ENCODE measurements at regions not wholly inside any gene's neighbourhood (a gene's known extent, or its start where the extent isn't known, plus 50 kb on each side); places are given as distances from the start of the nearest gene placed in this dataset.

DNA sequence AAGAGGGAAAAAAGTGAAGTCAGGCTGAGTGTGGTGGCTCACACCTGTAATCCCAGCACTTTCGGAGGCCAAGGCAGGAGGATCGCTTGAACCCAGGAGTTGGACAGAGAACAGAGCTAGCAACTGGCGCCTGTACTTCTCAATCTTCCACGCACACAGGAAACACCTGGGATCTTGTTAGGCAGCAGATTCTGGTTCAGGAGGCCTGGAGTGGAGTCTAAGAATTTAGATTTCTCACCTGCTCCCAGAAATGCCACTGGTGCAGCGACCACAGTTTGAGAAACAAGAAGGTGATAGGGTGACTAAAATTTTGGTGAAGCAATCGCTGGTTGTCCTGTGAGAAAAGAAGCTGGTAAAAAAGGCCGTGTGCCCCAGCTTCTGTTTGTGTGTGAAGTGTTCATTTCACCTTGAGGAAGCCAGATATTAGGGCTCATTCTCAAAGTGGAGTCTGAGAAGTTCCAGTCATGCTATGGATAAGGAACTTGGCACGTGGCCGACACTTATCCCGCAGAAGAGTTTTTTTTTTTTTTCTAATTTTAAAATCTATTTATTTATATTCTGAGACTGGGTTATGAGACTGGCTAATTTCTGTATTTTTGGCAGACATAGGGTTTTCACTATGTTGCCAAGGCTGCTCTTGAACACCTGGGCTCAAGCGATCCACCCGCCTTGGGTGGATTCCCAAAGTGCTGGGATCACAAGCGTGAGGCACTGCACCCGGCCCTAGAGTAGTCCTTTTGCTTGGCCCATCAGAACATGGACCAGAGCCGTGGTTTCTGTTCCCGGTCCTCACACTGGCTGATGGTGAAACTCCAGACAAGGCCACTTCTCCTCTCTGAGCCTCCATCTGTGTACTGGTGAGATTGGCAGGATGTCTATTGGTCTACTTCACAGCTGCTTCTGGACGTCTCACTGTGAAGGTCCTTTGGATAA is 324.6 kb upstream of the PROK2 start:
- DNase-seq (ENCODE audit: low read depth), result no peak

DNA sequence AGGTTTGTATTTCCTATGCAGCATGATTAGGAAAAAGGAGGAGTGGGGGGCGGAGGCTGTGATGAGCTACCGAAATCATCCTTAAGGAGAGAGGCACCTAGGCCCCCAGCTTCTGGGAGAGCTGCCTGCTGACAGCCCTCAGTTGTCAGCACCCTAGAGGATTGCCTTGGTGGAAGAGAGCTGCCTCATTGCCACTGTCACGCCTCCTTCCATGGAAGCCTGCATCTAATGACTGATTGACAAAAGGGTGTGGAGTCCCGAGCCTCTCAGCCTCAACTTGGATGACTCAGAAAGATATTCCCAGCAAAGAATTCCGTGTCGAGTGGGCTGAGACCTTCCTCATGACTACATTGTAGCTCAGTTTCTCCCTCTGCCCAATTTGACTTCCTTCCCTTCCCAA is 320.4 kb upstream of the PROK2 start:
- DNase-seq (ENCODE audit: low read depth), result no peak

DNA sequence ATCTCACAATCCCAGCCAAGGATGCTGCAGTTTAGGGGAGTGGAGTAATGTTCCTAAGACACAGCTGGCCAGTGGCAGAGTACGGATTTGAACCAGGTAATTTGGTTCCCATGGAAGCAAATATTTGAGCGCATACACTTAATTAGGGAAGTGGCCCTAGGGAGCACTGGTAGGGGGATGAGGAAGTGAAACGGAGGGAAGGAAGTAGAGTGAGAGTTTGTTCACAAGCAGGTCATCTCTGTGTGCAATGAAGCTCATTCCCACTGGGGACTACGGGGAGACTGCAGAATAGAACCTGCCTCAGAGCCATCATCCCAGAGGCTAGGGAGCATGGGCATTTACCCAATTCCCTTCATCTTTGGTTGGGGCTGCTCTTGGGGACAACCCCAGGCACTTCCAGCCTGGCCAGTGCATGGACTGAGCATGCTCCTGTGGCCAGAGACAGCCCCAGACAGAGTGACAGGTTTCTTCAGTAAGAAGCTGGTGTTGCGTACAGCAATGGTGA is 317.2 kb upstream of the PROK2 start:
- DNase-seq (ENCODE audit: low read depth), result no peak

DNA sequence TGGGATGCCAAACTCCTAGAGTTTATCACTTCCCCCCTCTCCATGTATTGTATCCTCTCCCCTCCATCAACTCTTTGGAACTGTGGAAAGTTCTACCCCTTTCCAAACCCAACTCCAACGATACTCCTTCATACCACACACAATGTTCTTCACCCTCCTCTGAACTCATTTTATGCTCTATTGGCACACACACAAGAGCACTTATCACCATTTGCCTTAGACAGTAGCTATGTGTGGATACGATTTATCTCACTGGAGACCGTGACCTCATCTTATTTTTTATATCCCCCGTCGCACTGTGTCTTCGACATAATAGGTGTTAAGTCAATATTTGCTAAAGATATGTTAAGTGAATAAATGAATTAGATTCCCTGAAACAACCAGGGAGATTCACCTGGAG is 316.5 kb upstream of the PROK2 start:
- DNase-seq (ENCODE audit: low read depth), result no peak

DNA sequence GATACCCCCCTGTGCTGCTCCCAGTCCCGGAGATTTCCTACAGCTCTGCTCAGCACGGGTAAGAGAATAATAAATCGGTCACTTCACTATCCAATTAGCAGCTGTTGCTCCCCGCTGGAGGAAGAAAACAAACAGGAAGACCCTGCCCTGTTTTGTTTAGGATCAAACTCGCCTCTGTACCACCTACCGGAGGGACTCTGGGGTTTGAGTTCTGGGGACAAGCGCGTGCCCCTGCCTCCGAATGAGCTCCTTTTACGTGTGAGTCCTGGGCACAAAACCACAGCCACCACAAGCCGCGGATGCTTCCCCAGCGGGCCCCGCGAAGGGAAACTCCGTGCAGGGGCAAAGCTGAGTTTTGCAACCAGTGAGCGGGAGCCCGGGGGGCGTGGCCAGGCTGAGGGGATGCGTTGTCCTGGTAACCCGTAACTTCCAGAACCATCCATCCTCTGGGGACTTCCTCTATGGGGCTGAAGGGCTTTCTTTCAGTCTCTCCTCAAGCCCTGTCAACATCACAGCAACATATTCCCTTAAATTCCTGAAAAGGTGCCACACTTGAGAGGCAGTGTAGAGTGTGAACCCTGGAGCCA is 315.7 kb upstream of the PROK2 start:
- DNase-seq (ENCODE audit: low read depth), result peak; percentile 73

DNA sequence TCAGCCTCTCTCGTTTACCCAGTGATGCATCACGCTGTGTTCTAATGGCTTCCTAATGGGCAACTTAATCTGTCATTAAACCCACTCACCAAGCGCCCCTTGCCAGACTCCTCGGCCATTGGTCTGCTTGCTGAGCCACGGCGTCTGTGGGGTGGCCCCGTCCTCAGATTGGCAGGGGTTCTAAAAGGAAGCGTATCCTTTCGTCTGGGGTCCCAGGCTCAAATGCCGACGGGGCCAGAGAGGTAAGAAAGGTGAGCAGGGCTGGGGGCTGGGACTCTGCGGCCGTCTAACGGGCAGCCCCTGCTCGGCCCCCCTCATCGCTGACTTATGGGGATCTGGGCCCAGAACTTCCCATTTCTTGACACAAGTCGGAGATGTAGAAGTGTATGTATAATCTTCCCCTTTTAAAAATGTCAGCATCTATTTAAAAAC is 315.1 kb upstream of the PROK2 start:
- no peak for DNase-seq (ENCODE audit: low read depth)

DNA sequence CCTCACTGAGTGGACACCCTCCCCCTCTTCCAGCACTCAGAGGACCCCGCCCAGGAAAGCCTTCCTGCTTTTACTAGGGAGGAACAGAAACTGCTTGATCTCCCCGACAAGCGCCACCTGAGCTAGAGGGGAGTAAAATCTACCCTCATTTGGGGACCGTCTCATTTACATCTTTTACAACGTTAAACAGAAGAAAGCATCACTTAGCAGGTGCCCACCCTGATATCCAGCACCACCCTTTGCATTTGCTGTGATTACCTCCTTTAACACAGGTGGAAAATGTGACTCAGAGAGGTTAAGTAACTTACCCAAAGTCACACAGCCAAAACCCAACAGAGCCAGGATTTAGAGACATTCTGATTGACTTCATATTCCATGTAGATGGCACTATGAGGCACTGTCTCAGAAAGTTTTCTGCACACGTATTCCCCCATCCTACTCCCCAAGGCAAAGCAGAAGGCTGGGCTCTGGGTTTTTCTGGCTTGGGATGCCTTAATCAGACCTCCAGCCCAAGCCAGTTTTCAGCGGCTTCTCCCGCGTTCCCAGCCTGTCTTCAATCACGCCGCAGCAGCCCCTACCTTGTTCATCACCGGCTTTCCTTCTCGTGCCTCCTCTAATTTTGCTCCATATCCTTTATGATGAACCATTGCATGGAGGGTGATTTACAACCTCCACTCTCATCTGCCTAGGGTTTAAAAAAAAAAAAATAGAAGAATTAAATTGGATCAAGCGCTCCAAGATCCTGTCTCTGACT is 314.6 kb upstream of the PROK2 start:
- no peak for DNase-seq (ENCODE audit: low read depth)

DNA sequence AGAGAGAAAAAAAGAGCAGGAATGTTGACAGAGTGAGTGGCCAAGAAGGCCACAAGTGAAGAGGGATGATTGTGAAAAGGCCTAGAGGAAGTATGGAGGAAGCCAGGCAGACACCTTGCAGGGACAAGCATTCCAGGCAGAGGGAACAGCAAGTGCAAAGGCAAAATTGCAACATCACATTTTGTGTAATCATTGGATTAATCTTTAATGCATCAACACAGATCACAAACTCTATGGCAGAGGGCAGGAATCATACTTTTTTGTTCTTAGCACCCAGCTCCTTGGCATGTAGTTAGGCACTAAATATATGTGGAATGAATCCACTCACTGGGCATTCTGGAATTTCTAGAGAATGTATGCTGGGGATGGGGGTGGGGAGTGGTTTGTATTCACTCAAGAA is 312.1 kb upstream of the PROK2 start:
- DNase-seq (ENCODE audit: low read depth), result no peak

DNA sequence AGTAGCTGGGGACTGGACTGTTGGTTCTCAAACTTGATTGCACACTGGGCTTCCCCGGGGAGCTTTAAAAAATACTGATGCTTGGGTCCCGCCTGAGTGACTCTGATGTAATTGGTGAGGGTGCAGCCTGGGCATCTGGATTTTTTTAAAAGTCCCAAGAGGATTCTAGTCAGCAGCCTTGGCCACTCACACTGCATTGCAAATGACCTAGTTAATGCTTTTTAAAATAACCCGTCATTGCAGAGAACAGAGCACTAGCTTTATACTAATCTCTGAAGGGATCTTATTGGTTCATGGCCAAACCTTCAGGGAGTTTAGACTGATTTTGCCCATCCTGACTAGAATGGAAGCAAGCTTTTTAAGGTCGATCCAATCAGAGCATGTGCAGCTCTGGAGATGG is 310.6 kb upstream of the PROK2 start:
- no peak for DNase-seq (ENCODE audit: low read depth)

DNA sequence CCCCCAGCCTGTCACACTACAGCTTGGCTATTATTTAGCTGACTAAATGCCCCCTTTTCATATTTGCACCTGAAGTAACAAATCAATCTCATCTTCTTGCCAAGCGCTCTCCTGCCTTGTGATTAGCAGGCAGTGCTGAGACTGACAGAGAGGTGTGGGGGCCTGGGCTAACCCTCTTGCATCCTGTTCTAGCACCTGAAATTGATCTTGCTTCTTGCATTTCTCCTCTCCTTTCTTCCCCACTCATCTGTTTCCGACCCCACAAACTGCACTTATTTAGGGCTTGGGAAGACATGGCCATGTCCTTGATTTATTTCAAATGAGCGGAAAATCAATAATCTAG is 309.0 kb upstream of the PROK2 start:
- no peak for DNase-seq (ENCODE audit: low read depth)

DNA sequence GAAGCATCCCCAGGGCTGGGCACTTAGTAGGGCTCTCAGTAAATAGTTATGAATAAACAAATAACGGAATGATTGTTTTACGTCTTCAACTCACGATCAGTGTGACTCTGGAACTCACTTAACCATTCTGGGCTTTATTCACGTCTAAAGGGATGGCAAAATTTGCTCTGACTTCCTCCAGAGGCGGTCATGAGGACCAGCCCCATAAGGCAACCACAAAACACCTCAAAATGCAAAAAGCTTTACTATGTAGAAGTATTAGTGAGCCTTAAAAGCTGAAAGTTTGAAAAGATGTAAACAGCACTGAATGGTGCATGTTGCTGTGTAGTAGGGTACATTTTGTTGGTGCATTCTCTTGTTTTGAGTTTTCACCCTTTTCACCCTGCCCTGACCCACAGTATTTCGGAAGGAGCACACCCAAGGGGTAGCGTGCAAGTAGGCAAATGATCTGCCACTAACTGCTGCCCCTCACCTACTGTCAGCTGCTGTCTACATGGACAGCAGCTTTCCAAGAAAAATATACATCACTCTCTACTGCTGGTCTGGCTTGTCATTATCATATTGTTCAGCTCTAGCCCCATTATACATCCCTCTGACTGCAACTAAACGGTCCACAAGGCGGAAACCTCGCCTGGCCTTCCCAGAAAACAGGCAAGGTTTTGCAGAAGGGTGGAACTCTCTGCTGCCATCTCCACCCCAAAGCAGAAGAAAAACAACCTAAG is 308.5 kb upstream of the PROK2 start:
- DNase-seq (ENCODE audit: low read depth), result no peak

DNA sequence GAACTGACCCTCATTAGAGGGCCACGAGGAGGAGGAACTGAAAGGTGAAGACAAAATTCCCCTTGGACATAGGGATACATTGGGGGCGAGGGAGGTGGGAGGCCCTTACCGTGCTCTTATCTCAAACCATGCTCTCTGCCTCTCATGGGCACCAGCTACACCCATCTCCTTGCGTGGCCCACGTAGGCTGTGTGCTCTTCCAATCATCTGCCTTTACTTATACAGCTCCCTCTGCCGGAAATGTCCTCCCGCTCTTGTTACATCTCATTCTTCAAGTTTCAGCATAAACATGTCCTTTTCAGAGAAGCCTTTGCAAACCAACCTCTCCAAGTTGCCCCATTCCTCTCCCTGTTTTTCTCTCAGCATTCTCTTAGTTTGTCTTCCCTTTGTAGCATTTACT is 307.8 kb upstream of the PROK2 start:
- DNase-seq (ENCODE audit: low read depth), result no peak

DNA sequence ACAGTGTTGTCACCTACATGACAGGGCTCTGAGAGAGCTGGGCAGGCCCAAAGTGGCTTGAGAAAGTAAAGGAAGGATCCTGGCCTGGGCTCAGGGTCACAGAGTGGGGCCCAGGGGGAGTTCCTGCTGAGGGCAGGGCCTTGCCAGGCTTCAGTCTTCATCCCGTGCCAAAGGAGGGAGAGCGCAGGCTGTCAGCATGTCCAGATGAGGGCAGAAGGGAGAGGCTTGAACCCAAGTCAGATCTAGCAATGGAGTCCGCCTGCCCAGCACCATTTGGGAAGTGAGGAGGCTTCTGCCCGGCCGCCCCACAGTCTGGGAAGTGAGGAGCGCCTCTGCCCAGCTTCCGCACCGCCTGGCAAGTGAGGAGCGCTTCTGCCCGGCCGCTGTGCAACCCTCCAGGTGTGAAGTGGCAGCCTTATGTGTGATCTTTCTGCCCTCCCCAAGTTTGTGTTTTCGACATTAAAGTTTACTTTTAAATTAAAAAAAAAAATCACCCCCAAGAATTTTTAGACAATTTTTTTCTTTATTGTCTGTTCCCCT is 303.6 kb upstream of the PROK2 start:
- DNase-seq (ENCODE audit: low read depth), result no peak

DNA sequence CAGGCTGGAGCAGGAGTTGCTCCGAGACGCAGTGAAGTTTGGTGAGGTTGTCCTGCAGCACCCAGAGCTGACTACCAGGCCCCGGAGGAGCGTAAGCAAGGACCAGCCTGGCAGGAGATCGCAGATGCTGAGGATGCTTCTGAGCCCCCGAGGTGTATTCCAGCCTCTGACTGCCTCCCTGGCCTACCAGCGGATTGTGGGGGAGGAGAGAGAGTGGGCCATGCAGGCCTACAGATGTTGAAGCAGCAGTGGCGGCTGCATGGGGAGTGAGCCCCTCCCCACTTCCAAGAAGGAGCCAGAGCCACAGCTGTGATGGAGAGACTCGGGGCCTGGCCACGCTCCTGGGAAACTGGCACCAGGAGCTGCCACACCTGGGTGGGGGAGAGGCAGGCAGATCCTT is 302.5 kb upstream of the PROK2 start:
- DNase-seq (ENCODE audit: low read depth), result no peak

DNA sequence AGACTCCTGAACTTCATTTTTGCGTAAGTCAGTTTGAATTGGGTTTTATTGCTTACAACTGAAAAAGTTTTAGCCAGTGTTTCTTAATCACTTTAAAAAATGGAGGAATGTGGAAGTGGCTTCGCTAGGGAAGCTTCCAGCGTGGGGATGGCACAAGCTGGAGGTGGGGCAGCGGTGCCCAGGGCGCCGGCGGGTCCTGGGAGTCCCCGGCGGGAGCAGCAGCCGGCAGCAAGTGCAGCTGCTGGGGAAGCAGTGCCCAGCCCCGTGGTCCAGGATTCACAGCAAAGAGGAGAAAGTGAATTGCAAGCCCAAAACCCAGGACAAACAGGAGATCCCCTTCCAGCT is 301.8 kb upstream of the PROK2 start:
- no peak for DNase-seq (ENCODE audit: low read depth)

DNA sequence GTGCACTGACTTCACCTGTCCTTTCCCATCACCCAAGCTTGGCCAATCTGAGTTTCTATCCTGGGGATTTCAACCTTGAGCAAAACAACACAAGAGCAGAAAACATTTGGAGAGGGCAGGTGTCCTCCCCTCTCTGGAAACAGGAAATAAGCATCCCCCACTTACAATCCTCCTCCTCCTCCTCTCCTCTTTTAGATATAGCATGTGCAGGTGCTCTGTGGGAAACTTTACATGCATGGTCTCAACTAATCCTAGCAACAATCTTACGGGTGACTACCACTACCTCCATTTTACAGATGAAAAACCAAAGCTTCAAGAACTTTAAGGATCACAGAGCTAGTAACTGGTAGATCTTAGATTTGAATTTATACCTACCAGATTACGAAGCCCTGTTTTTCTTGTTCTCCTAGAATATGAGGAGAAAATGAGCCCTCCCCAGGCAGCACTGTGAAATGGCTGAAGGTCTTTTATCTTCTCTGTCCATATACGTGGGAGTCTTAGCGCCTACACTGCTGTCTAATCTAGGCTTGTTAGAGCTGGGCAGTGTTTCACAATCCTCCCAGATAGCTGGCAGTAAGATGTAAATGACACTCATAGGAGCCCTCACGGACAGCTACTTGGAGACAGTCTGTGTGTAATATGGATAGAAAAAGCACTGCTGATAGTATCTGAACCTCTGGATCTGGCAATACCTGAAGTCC is 301.2 kb upstream of the PROK2 start:
- no peak for DNase-seq (ENCODE audit: low read depth)

DNA sequence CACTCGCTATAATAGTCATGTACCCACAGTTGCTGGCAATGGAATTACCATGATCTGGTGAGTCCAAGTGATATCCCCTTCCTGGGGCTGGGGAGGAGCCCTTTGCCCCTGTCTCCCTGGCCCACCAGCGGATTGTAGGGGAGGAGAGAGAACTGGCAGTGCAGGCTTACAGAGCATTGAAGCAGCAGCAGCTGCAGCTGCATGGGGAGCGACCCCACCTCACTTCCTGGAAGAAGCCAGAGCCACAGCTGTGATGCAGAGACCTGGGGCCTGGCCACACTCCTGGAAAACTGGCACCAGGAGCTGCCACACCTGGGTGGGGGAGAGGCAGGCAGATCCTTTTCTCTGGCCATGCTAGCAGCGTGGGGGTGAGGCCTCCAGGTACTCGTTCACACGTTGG is 300.1 kb upstream of the PROK2 start:
- no peak for DNase-seq (ENCODE audit: low read depth)

DNA sequence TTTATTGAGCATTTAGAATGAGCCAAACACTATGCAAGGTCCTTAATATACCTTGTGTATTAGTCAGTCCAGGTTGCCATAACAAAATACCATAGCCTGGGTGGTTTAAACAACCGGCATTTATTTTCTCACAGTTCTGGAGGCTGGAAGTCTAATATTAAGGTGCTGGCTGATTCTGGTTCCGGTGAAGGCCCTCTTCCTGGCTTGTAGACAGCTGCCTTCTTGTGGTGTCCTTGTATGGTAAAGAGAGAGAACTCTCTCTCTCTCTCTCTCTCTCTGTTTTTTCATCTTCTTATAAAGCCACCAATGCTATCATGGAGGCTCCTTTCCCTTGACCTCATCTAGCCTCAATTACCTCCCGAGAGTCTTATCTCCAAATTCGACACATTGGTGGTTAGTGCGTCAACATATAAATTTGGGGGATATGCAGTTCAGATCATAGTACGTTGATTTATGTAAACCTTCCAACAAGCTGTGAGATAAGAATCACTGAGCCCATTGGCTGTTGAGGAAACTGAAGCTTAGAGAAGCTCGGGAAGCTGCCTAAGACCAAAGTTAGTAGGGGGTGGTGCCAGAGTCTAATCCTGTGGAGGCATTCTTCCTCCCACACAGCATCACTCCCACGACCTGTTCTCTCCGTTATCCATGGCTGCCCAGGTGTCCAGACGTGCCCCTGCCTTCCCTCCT is 298.0 kb upstream of the PROK2 start:
- DNase-seq (ENCODE audit: low read depth), result no peak

DNA sequence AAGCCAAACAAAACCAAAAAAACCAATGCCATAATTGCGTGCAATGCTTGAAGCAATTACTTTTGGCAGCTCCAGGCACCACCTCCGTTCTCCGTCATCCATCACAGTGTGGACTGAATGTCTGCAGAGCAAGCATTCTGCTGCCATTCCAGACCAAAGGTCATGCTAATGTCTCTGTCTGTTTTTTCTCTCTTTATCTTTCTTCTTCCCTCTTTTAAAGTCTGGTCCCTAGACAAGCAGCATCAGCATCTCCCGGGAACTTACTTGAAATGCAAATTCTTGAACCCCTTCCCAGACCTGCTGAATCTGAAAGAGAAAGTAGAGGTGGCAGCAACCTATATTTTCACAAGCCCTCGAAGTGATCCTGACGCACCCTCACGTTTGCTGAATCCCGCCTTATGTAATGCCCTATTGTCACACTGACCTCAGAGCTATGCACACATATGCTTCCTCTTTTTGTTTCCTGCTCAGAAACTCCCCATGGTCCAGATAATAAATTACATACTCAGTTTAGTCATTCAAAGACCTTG is 297.3 kb upstream of the PROK2 start:
- DNase-seq (ENCODE audit: low read depth), result no peak

DNA sequence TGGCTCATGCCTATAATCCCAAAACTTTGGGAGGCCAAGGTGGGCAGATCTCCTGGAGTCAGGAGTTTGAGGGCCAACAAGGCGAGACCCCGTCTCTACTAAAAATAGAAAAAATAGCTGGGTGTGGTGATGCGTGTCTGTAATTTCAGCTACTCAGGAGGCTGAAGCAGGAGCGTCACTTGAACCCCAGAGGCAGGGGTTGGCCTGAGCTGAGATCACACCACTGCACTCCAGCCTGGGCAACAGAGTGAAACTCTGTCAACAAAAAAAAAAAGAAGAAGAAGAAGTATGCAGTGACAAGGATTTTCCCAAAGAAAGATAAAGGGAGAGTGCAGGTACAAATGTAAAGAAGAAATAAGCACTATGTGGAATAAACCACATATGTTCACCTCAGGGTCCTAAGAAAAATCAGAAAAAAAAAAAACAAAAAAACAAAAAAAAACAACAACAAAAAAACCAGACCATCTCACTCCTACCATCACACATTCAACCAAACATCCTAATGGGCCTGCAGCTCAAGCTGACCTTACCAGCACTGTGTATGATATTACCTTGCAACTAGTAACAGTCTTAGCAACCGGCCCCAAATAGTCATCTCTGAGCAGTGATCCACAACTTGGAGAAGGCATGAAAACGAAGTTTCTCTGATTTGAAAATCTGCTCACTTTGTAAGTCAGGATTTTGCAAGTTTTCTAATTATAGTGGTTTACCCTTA is 296.7 kb upstream of the PROK2 start:
- no peak for DNase-seq (ENCODE audit: low read depth)

All from activated T-helper 9 cell treated with anti-CD3 and anti-CD28 coated beads, Interleukin-2, amount 50 U/mL, for 16 hours (primary cell).